ENCODE measurements at regions not wholly inside any gene's neighbourhood (a gene's known extent, or its start where the extent isn't known, plus 50 kb on each side); places are given as distances from the start of the nearest gene placed in this dataset.

GRCh38 chr1:56017336-56017735, 562.0 kb downstream of the PLPP3 start:
- TF ChIP-seq NR3C1 (CRISPR knock-in tag; conservative IDR thresholded peaks at IDR 0.05; ENCODE audit: low read depth) (no peak), USF2 (CRISPR knock-in tag; IDR thresholded peaks at IDR 0.05) (no peak), ZNF232 (CRISPR knock-in tag; IDR thresholded peaks at IDR 0.05) (no peak), NFYB (CRISPR knock-in tag; conservative IDR thresholded peaks at IDR 0.05; ENCODE audit: low read depth) (no peak), MAX (CRISPR knock-in tag; IDR thresholded peaks at IDR 0.05) (no peak), CREB1 (CRISPR knock-in tag; IDR thresholded peaks at IDR 0.05) (no peak), RELA (CRISPR knock-in tag; IDR thresholded peaks at IDR 0.05; ENCODE audit: borderline replicate concordance) (no peak), SOX15 (CRISPR knock-in tag; IDR thresholded peaks at IDR 0.05) (no peak), JUN (CRISPR knock-in tag; IDR thresholded peaks at IDR 0.05) (no peak), PREB (CRISPR knock-in tag; IDR thresholded peaks at IDR 0.05; ENCODE audit: borderline replicate concordance) (no peak)
- TF ChIP-seq, protein P1, sequence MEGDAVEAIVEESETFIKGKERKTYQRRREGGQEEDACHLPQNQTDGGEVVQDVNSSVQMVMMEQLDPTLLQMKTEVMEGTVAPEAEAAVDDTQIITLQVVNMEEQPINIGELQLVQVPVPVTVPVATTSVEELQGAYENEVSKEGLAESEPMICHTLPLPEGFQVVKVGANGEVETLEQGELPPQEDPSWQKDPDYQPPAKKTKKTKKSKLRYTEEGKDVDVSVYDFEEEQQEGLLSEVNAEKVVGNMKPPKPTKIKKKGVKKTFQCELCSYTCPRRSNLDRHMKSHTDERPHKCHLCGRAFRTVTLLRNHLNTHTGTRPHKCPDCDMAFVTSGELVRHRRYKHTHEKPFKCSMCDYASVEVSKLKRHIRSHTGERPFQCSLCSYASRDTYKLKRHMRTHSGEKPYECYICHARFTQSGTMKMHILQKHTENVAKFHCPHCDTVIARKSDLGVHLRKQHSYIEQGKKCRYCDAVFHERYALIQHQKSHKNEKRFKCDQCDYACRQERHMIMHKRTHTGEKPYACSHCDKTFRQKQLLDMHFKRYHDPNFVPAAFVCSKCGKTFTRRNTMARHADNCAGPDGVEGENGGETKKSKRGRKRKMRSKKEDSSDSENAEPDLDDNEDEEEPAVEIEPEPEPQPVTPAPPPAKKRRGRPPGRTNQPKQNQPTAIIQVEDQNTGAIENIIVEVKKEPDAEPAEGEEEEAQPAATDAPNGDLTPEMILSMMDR (IDR thresholded peaks at IDR 0.05) = no peak
- TF ChIP-seq, protein P2, sequence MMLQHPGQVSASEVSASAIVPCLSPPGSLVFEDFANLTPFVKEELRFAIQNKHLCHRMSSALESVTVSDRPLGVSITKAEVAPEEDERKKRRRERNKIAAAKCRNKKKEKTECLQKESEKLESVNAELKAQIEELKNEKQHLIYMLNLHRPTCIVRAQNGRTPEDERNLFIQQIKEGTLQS (CRISPR knock-in tag; conservative IDR thresholded peaks at IDR 0.05) = no peak
- TF ChIP-seq, protein P3, sequence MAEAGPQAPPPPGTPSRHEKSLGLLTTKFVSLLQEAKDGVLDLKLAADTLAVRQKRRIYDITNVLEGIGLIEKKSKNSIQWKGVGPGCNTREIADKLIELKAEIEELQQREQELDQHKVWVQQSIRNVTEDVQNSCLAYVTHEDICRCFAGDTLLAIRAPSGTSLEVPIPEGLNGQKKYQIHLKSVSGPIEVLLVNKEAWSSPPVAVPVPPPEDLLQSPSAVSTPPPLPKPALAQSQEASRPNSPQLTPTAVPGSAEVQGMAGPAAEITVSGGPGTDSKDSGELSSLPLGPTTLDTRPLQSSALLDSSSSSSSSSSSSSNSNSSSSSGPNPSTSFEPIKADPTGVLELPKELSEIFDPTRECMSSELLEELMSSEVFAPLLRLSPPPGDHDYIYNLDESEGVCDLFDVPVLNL (CRISPR knock-in tag; IDR thresholded peaks at IDR 0.05; ENCODE audit: borderline replicate concordance, low read depth) = no peak
- TF ChIP-seq, protein P4, sequence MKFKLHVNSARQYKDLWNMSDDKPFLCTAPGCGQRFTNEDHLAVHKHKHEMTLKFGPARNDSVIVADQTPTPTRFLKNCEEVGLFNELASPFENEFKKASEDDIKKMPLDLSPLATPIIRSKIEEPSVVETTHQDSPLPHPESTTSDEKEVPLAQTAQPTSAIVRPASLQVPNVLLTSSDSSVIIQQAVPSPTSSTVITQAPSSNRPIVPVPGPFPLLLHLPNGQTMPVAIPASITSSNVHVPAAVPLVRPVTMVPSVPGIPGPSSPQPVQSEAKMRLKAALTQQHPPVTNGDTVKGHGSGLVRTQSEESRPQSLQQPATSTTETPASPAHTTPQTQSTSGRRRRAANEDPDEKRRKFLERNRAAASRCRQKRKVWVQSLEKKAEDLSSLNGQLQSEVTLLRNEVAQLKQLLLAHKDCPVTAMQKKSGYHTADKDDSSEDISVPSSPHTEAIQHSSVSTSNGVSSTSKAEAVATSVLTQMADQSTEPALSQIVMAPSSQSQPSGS (CRISPR knock-in tag; IDR thresholded peaks at IDR 0.05; ENCODE audit: borderline replicate concordance, low read depth) = no peak
